ENCODE measurements at regions not wholly inside any gene's neighbourhood (a gene's known extent, or its start where the extent isn't known, plus 50 kb on each side); places are given as distances from the start of the nearest gene placed in this dataset.

GRCh38 chr17:77685881-77686486 is 272.5 kb upstream of the TNRC6C start:
- Mint-ChIP-seq H3K27ac (no peak overlapping the region), H3K9me3 (no peaks in the 10 kb centered on the region), H3K27me3 (peaks cover 10% of the 10 kb centered on the region), H3K36me3 (ENCODE audit: low read depth) (no peaks in the 10 kb centered on the region), H3K4me1 (ENCODE audit: low read depth) (peaks cover 15% of the 10 kb centered on the region), H3K4me3 (no peak overlapping the region)
- ChIA-PET CTCF (no interaction called here), POLR2A (no interaction called here)
- intact Hi-C loops (cut with DNase I, micrococcal nuclease): no loop called here
- Histone ChIP-seq H3K4me3 (ENCODE audit: low read length) (no peak overlapping the region), H3K27me3 (ENCODE audit: control insufficient read depth in 1 of 2, insufficient read depth in 2 of 2, low read length in 2 of 2) (no peaks in the 10 kb centered on the region), H3K36me3 (ENCODE audit: insufficient read depth, low read length) (no peaks in the 10 kb centered on the region), H3K9me3 (ENCODE audit: control insufficient read depth in 1 of 2, insufficient read depth in 1 of 2, low read length in 2 of 2) (no peaks in the 10 kb centered on the region), H3K4me1 (ENCODE audit: insufficient read depth, low read length) (peaks cover 13% of the 10 kb centered on the region), H3K27ac (ENCODE audit: low read depth in 1 of 2, low read length in 2 of 2) (no peak overlapping the region)
- DNase-seq (no peak), ATAC-seq (ENCODE audit: poor library complexity) (no peak)
- no peak for TF ChIP-seq CTCF (IDR thresholded peaks at IDR 0.05)

- H3K4me3 Mint-ChIP-seq: no peak overlapping the region
- no peaks in the 10 kb centered on the region for H3K9me3 Mint-ChIP-seq
- no peaks in the 10 kb centered on the region for H3K36me3 Mint-ChIP-seq (ENCODE audit: low read depth)
- no peak for TF ChIP-seq CTCF (IDR thresholded peaks at IDR 0.05)
- no peak overlapping the region for H3K27ac Mint-ChIP-seq
- ATAC-seq (ENCODE audit: poor library complexity): no peak
- no peaks in the 10 kb centered on the region for H3K36me3 ChIP-seq (ENCODE audit: insufficient read depth, low read length)
- ChIA-PET POLR2A (no interaction called here), CTCF (no interaction called here)
- intact Hi-C loops (cut with DNase I, micrococcal nuclease): no loop called here
- H3K27me3 Mint-ChIP-seq: peaks cover 10% of the 10 kb centered on the region
- H3K27me3 ChIP-seq (ENCODE audit: control insufficient read depth in 1 of 2, insufficient read depth in 2 of 2, low read length in 2 of 2): no peaks in the 10 kb centered on the region
- H3K4me3 ChIP-seq (ENCODE audit: low read length): no peak overlapping the region
- DNase-seq: no peak
- H3K27ac ChIP-seq (ENCODE audit: low read depth in 1 of 2, low read length in 2 of 2): no peak overlapping the region
- peaks cover 21% of the 10 kb centered on the region for H3K4me1 Mint-ChIP-seq (ENCODE audit: low read depth)
- H3K4me1 ChIP-seq (ENCODE audit: insufficient read depth, low read length): peaks cover 22% of the 10 kb centered on the region
- no peaks in the 10 kb centered on the region for H3K9me3 ChIP-seq (ENCODE audit: control insufficient read depth in 1 of 2, insufficient read depth in 1 of 2, low read length in 2 of 2)
Measured at GRCh38 chr17:77686903-77687302, 271.6 kb upstream of the TNRC6C start.

- Histone ChIP-seq H3K27me3 (ENCODE audit: control insufficient read depth in 1 of 2, insufficient read depth in 2 of 2, low read length in 2 of 2) (no peaks in the 10 kb centered on the region), H3K9me3 (ENCODE audit: control insufficient read depth in 1 of 2, insufficient read depth in 1 of 2, low read length in 2 of 2) (no peaks in the 10 kb centered on the region), H3K27ac (ENCODE audit: low read depth in 1 of 2, low read length in 2 of 2) (no peak overlapping the region), H3K4me1 (ENCODE audit: insufficient read depth, low read length) (peaks cover 27% of the 10 kb centered on the region), H3K36me3 (ENCODE audit: insufficient read depth, low read length) (no peaks in the 10 kb centered on the region), H3K4me3 (ENCODE audit: low read length) (no peak overlapping the region)
- ATAC-seq (ENCODE audit: poor library complexity) (no peak), DNase-seq (no peak)
- Mint-ChIP-seq H3K9me3 (no peaks in the 10 kb centered on the region), H3K27me3 (peaks cover 10% of the 10 kb centered on the region), H3K27ac (no peak overlapping the region), H3K36me3 (ENCODE audit: low read depth) (no peaks in the 10 kb centered on the region), H3K4me3 (no peak overlapping the region), H3K4me1 (ENCODE audit: low read depth) (peaks cover 26% of the 10 kb centered on the region)
- intact Hi-C loops (cut with DNase I, micrococcal nuclease): no loop called here
- POLR2A ChIA-PET: no interaction called here
- CTCF ChIA-PET: no interaction called here
- no peak for TF ChIP-seq CTCF (IDR thresholded peaks at IDR 0.05)
Measured at GRCh38 chr17:77687417-77687816, 271.1 kb upstream of the TNRC6C start.
